Progenitor cell of endocrine pancreas (in vitro differentiated cells): ENCODE measurements at regions not wholly inside any gene's neighbourhood (a gene's known extent, or its start where the extent isn't known, plus 50 kb on each side); places are given as distances from the start of the nearest gene placed in this dataset.

Experiments
- DNase-seq: peaks from one replicate; pipeline ENCODE4 v3.0.0; 2021; ENCODE audit warnings: low spot score; ENCODE audit not compliant: unreplicated experiment
- H3K27ac Mint-ChIP-seq: 2 replicates; pipeline ENCODE4 v1.8.0; 2021; ENCODE audit warnings: mild to moderate bottlenecking, moderate library complexity, mixed read lengths
- H3K27me3 Mint-ChIP-seq: 2 replicates; pipeline ENCODE4 v1.8.0; 2021; ENCODE audit warnings: mixed read lengths
- H3K36me3 Mint-ChIP-seq: 2 replicates; pipeline ENCODE4 v1.8.0; 2022; ENCODE audit warnings: mixed read lengths; ENCODE audit not compliant: insufficient read depth
- H3K4me1 Mint-ChIP-seq: 2 replicates; pipeline ENCODE4 v1.8.0; 2021; ENCODE audit warnings: low read depth, mixed read lengths
- H3K4me3 Mint-ChIP-seq: 2 replicates; pipeline ENCODE4 v1.8.0; 2021; ENCODE audit warnings: low read depth, mild to moderate bottlenecking, moderate library complexity, mixed read lengths
- H3K9me3 Mint-ChIP-seq: 2 replicates; pipeline ENCODE4 v1.8.0; 2021; ENCODE audit warnings: low read depth, mixed read lengths
- CTCF ChIP-seq: fragments of 200-600 bp; sonication (generic); IDR thresholded peaks from one replicate; pipeline ENCODE4 v1.5.0; 2021; ENCODE audit warnings: antibody characterized with exemption, mild to moderate bottlenecking; ENCODE audit not compliant: unreplicated experiment

GRCh38 chr11:44507491-44507890 is 58.0 kb upstream of the CD82 start:
- Mint-ChIP-seq H3K27ac (no peak overlapping the region), H3K36me3 (no peaks in the 10 kb centered on the region), H3K4me3 (no peak overlapping the region), H3K4me1 (peaks cover 2% of the 10 kb centered on the region), H3K9me3 (peaks cover 5% of the 10 kb centered on the region), H3K27me3 (peaks cover 33% of the 10 kb centered on the region)
- no peak for TF ChIP-seq CTCF
- DNase-seq = no peak

GRCh38 chr11:44507896-44508445 is 57.5 kb upstream of the CD82 start:
- Mint-ChIP-seq H3K27me3 (peaks cover 33% of the 10 kb centered on the region), H3K9me3 (peaks cover 5% of the 10 kb centered on the region), H3K4me1 (peaks cover 2% of the 10 kb centered on the region), H3K36me3 (no peaks in the 10 kb centered on the region), H3K27ac (no peak overlapping the region), H3K4me3 (no peak overlapping the region)
- DNase-seq = no peak
- TF ChIP-seq CTCF = no peak

DNA sequence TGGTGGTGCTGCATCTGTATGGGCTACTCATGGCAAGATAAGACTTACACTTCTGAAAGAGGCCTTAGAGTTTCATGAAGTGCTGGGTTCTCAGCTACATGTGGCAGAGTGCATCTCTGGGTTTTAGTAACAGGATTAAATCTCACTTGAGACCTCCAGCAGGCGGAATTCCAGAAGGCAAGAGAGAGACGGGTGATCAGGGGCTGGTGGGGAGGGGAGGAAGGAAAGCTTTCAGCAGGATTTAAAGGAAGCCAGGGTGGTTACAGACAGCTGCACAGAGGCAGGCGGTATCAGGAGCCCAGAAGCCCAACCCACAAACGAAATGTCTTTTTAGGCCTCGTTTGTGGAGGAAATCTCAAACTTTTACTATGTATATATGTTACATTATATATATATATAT is 56.2 kb upstream of the CD82 start:
- H3K4me1 Mint-ChIP-seq = peaks cover 2% of the 10 kb centered on the region

GRCh38 chr11:44510372-44510771 is 55.1 kb upstream of the CD82 start:
- Mint-ChIP-seq H3K4me3 (no peak overlapping the region), H3K27ac (no peak overlapping the region), H3K4me1 (peaks cover 2% of the 10 kb centered on the region), H3K27me3 (peaks cover 31% of the 10 kb centered on the region), H3K9me3 (peaks cover 5% of the 10 kb centered on the region), H3K36me3 (no peaks in the 10 kb centered on the region)
- TF ChIP-seq CTCF = no peak
- no peak for DNase-seq

More for the DNA sequence above, 56.2 kb upstream of the CD82 start:
- no peaks in the 10 kb centered on the region for H3K36me3 Mint-ChIP-seq
- peaks cover 5% of the 10 kb centered on the region for H3K9me3 Mint-ChIP-seq
- H3K27ac Mint-ChIP-seq = no peak overlapping the region
- H3K27me3 Mint-ChIP-seq = peaks cover 31% of the 10 kb centered on the region
- no peak for TF ChIP-seq CTCF
- H3K4me3 Mint-ChIP-seq = no peak overlapping the region
- no peak for DNase-seq

GRCh38 chr11:44512818-44513217 is 52.6 kb upstream of the CD82 start:
- no peak overlapping the region for H3K4me3 Mint-ChIP-seq
- DNase-seq = no peak
- TF ChIP-seq CTCF = no peak

More at GRCh38 chr11:44512818-44513217, 52.6 kb upstream of the CD82 start:
- H3K27me3 Mint-ChIP-seq = peaks cover 28% of the 10 kb centered on the region
- H3K27ac Mint-ChIP-seq = no peak overlapping the region
- no peaks in the 10 kb centered on the region for H3K9me3 Mint-ChIP-seq
- H3K4me1 Mint-ChIP-seq = no peaks in the 10 kb centered on the region
- H3K36me3 Mint-ChIP-seq = no peaks in the 10 kb centered on the region
